BJ (cell line): ENCODE measurements at regions not wholly inside any gene's neighbourhood (a gene's known extent, or its start where the extent isn't known, plus 50 kb on each side); places are given as distances from the start of the nearest gene placed in this dataset.

Experiments used
- CTCF ChIA-PET: fragments of 350-600 bp; formaldehyde crosslinking; extraction: SDS; loops from one replicate; lab custom pipeline; 2021; ENCODE audit warnings: antibody characterized with exemption, inconsistent platforms; lab: Yijun Ruan, JAX
- POLR2A ChIA-PET: fragments of 300-600 bp; sonication (Branson Sonifier 250); formaldehyde crosslinking; extraction: SDS; loops from one replicate; lab custom pipeline; 2021; ENCODE audit warnings: antibody characterized with exemption; lab: Charles Lee
- DNase-seq: peaks from one replicate; pipeline ENCODE4 v3.0.0-alpha.2; 2011; ENCODE audit warnings: low read depth
- H3K27me3 ChIP-seq: 2 replicates; pipeline ENCODE4 v1.6.0; 2011; ENCODE audit warnings: low read length; ENCODE audit not compliant: control insufficient read depth, insufficient read depth
- H3K36me3 ChIP-seq: 2 replicates; pipeline ENCODE4 v1.5.1; 2011; ENCODE audit warnings: low read length; ENCODE audit not compliant: control insufficient read depth, insufficient read depth
- H3K4me3 ChIP-seq: 2 replicates; pipeline ENCODE4 v1.5.1; 2011; ENCODE audit warnings: low read depth, mild to moderate bottlenecking, control low read depth, low read length
- CTCF ChIP-seq: IDR thresholded peaks from 2 replicates; pipeline ENCODE4 v1.5.1; 2011; ENCODE audit warnings: low read depth, mild to moderate bottlenecking, control low read depth, inconsistent platforms, low read length, moderate library complexity; ENCODE audit not compliant: insufficient read depth

DNA sequence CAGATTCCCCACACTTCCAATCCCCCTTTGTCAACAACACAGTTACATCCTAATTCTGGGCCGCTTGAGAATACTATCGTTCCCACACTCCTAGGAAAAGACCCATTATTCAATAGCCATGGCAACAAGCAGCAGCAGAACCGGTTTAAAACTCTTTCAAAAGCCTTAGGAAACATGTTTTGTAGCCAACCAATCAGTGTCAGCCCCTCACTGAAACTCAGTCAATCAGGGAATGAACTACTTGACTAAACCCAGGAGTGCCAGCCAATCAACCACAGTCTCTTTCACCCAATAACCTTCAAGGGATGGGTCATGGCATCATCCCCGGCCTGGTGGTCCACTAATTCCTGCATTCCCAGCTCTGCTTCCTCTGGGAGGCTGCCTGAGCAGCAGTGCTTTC lies 204.8 kb upstream of the HS6ST1 start:
- Histone ChIP-seq H3K36me3 (no peaks in the 10 kb centered on the region), H3K4me3 (no peak overlapping the region), H3K27me3 (no peaks in the 10 kb centered on the region)
- no peak for DNase-seq
- ChIA-PET CTCF (no interaction called here), POLR2A (no interaction called here)
- TF ChIP-seq CTCF: no peak

- DNase-seq: no peak
- Histone ChIP-seq H3K36me3 (no peaks in the 10 kb centered on the region), H3K27me3 (no peaks in the 10 kb centered on the region), H3K4me3 (no peak overlapping the region)
- CTCF ChIA-PET: no interaction called here
- POLR2A ChIA-PET: no interaction called here
- no peak for TF ChIP-seq CTCF
These were observed 205.5 kb upstream of the HS6ST1 start for GRCh38 chr2:128524183-128524582.

GRCh38 chr2:128525653-128526052 lies 207.0 kb upstream of the HS6ST1 start:
- no peak for TF ChIP-seq CTCF
- POLR2A ChIA-PET: no interaction called here
- Histone ChIP-seq H3K4me3 (no peak overlapping the region), H3K36me3 (no peaks in the 10 kb centered on the region), H3K27me3 (no peaks in the 10 kb centered on the region)
- CTCF ChIA-PET: interaction anchor here (0.7 kb wide), 1 partner anchor 212 kb away, joined by 3 read pairs; no protein-coding TSS in a partner anchor
- no peak for DNase-seq

DNA sequence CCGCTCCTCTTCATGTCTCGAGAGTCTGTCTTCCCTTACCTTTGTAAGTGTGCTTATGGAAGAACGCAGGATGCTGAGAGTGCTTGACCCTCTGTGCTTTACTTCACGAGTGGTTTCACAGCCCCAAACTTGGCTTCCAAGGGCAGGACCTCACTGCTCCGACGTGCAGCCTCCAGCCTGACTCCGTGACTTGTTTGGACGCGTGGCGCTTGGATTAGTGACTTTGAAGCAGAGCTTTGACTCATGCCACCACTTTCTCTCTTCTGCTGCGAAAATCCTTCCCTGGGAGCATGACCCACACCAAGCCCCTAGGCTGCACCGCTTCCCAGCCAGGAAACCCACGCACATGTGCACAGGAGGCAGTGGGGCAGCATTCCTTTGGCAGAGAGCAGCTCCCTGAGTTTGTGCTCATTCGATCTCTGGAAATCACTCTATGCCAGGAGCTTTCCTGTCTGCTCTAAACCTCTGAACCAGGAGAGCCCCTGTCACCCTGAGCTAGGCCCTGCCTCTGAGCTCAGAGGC lies 207.8 kb upstream of the HS6ST1 start:
- Histone ChIP-seq H3K4me3 (no peak overlapping the region), H3K27me3 (no peaks in the 10 kb centered on the region), H3K36me3 (no peaks in the 10 kb centered on the region)
- TF ChIP-seq CTCF: no peak
- no peak for DNase-seq
- ChIA-PET POLR2A (no interaction called here), CTCF (interaction anchor here (0.7 to 1.2 kb wide), 2 partner anchors 15 to 211 kb away, joined by 3 read pairs; no protein-coding TSS in a partner anchor)

DNA sequence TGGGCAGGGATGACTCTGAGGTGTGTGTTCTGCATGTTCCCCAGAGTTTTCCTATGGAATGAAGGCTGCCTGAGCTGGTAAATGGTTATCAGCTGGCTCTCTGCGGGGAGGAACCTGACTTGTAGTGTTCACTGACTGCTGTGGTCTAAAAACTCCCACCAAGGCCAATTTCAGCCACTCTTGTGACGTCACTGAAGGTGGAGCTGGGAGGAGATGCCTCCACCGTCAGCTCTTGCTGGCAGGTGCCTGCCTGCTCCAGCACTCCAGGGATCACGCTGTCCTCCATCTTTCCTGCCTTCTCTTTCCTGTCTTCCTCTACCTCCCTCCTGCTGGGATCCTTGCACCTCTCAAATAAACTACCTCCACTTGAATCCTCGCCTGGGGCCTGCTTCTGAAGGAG lies 209.5 kb upstream of the HS6ST1 start:
- CTCF ChIA-PET: no interaction called here
- no peak for TF ChIP-seq CTCF
- no peaks in the 10 kb centered on the region for H3K27me3 ChIP-seq

More for the DNA sequence above, 209.5 kb upstream of the HS6ST1 start:
- Histone ChIP-seq H3K36me3 (no peaks in the 10 kb centered on the region), H3K4me3 (no peak overlapping the region)
- POLR2A ChIA-PET: no interaction called here
- DNase-seq: no peak
